HG03196 (cell line): ENCODE measurements at regions not wholly inside any gene's neighbourhood (a gene's known extent, or its start where the extent isn't known, plus 50 kb on each side); places are given as distances from the start of the nearest gene placed in this dataset.

Source experiments
- ATAC-seq: cut with Tn5 transposase; IDR thresholded peaks from one replicate; pipeline ENCODE4 v1.9.1; 2021; ENCODE audit not compliant: unreplicated experiment

- no peak for ATAC-seq
Observed at GRCh38 chr21:38959692-38960061, 153.9 kb downstream of the ETS2 start.

GRCh38 chr21:38958940-38959691 is 153.4 kb downstream of the ETS2 start:
- ATAC-seq, result no peak

- no peak for ATAC-seq
Observed at GRCh38 chr21:38958323-38958705, 152.6 kb downstream of the ETS2 start.

GRCh38 chr21:38957575-38958322 is 152.0 kb downstream of the ETS2 start:
- ATAC-seq, result no peak

- no peak for ATAC-seq
Observed at GRCh38 chr21:38956856-38957571, 151.3 kb downstream of the ETS2 start.

- no peak for ATAC-seq
Observed at GRCh38 chr21:38956521-38956855, 150.8 kb downstream of the ETS2 start.

- no peak for ATAC-seq
Observed at GRCh38 chr21:38956007-38956406, 150.3 kb downstream of the ETS2 start.

- no peak for ATAC-seq
Observed at GRCh38 chr21:38955495-38955894, 149.8 kb downstream of the ETS2 start.

- ATAC-seq, result no peak
Observed at GRCh38 chr21:38954588-38955004, 148.9 kb downstream of the ETS2 start.

- no peak for ATAC-seq
Observed at GRCh38 chr21:38953516-38953915, 147.8 kb downstream of the ETS2 start.

GRCh38 chr21:38952890-38953289 is 147.2 kb downstream of the ETS2 start:
- ATAC-seq, result no peak

- ATAC-seq, result no peak
Observed at GRCh38 chr21:38951095-38951730, 145.5 kb downstream of the ETS2 start.

GRCh38 chr21:38950435-38951094 is 144.8 kb downstream of the ETS2 start:
- ATAC-seq, result no peak

- ATAC-seq, result no peak
Observed at GRCh38 chr21:38949070-38949380, 143.3 kb downstream of the ETS2 start.

- ATAC-seq, result no peak
Observed at GRCh38 chr21:38948377-38949069, 142.8 kb downstream of the ETS2 start.

- ATAC-seq, result no peak
Observed at GRCh38 chr21:38945545-38946245, 140.0 kb downstream of the ETS2 start.

- no peak for ATAC-seq
Observed at GRCh38 chr21:38944903-38945302, 139.2 kb downstream of the ETS2 start.

GRCh38 chr21:38944402-38944801 is 138.7 kb downstream of the ETS2 start:
- ATAC-seq, result no peak

GRCh38 chr21:38942748-38943211 is 137.1 kb downstream of the ETS2 start:
- ATAC-seq, result no peak

- ATAC-seq, result no peak
Observed at GRCh38 chr21:38938769-38939168, 133.0 kb downstream of the ETS2 start.
